GM10266 (cell line): ENCODE measurements at regions not wholly inside any gene's neighbourhood (a gene's known extent, or its start where the extent isn't known, plus 50 kb on each side); places are given as distances from the start of the nearest gene placed in this dataset.

ENCODE experiments used
- DNase-seq: peaks from one replicate; pipeline ENCODE4 v3.0.0; 2012; ENCODE audit errors: extremely low spot score
- CTCF ChIP-seq: IDR thresholded peaks from 2 replicates; pipeline ENCODE4 v1.5.1; 2012; ENCODE audit warnings: mild to moderate bottlenecking, low read depth; ENCODE audit not compliant: control insufficient read depth, insufficient read depth; ENCODE audit errors: missing control alignments

- TF ChIP-seq CTCF: no peak
- DNase-seq: no peak
Observed at GRCh38 chr2:176621350-176621749, 352.1 kb downstream of the MTX2 start.

GRCh38 chr2:176622792-176623191 lies 353.6 kb downstream of the MTX2 start:
- no peak for TF ChIP-seq CTCF
- no peak for DNase-seq

GRCh38 chr2:176626796-176627195 lies 357.6 kb downstream of the MTX2 start:
- DNase-seq: no peak
- no peak for TF ChIP-seq CTCF

- no peak for TF ChIP-seq CTCF
Observed at GRCh38 chr2:176628438-176628837, 359.2 kb downstream of the MTX2 start.

GRCh38 chr2:176633754-176634153 lies 364.5 kb downstream of the MTX2 start:
- DNase-seq: no peak
- no peak for TF ChIP-seq CTCF

More at GRCh38 chr2:176628438-176628837, 359.2 kb downstream of the MTX2 start:
- DNase-seq: no peak

GRCh38 chr2:176636401-176636800 lies 367.2 kb downstream of the MTX2 start:
- TF ChIP-seq CTCF: no peak
- no peak for DNase-seq

GRCh38 chr2:176637142-176637485 lies 367.9 kb downstream of the MTX2 start:
- no peak for TF ChIP-seq CTCF
- no peak for DNase-seq
